NCI-H774 (cell line): ENCODE measurements at regions not wholly inside any gene's neighbourhood (a gene's known extent, or its start where the extent isn't known, plus 50 kb on each side); places are given as distances from the start of the nearest gene placed in this dataset.

Experiments
- DNase-seq: peaks from one replicate; lab custom pipeline; 2025; lab: John Stamatoyannopoulos, UW

GRCh38 chr2:59674100-59674499, 879.4 kb downstream of the BCL11A start:
- DNase-seq, result no peak

- no peak for DNase-seq
These were observed 888.4 kb downstream of the BCL11A start for GRCh38 chr2:59665021-59665420.

DNA sequence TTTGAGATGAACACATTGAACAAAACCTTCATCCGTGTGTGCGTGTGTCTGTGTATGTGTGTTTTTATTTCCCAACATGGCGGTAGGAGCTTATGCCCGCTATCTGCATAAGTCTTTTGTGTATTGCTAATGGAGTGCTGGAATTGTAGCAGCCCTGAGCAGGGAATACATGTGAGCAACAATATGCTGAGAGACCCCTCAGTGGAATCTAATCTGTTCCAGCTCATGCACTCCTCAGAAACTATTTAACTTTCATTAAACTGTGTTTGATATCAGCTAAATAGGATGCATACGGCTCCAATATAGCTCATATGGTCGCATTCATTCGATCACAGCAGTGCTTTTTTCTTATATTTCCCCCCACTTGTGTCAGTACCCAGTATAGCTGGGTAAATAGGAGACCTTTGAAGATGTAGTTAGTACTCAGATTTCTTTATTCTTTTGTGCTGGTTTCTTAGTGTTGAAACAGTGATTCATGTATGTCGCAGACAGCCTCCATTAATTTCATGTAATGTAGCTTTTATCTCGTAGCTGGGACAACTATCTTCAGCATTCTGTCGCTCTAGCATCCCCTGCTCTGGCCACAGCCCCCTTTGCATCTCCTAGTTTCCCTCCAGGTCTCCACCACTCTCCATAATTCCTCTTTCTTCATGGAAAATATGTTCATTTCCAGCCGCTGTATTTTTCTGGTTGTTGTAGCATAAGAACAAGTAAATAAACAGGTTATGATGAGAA, 891.2 kb downstream of the BCL11A start:
- no peak for DNase-seq

DNA sequence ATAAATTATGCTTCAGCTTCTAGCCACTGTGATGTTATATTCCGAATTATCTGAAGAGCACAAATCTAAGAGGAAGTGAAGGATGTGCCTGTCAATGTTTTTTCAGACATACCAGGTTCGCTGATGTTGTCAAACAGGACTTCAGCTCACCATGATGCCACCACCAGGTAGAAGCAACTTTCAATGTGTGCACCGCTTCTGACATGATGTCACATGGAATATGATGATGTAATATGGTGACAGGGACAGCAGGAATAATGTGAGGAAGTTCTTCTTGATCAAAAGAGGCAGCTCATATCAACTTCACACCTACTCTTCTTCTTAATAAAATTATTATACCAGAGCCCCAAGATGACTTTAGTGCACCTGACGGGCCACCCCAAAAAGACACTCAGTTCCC, 893.2 kb downstream of the BCL11A start:
- no peak for DNase-seq

DNA sequence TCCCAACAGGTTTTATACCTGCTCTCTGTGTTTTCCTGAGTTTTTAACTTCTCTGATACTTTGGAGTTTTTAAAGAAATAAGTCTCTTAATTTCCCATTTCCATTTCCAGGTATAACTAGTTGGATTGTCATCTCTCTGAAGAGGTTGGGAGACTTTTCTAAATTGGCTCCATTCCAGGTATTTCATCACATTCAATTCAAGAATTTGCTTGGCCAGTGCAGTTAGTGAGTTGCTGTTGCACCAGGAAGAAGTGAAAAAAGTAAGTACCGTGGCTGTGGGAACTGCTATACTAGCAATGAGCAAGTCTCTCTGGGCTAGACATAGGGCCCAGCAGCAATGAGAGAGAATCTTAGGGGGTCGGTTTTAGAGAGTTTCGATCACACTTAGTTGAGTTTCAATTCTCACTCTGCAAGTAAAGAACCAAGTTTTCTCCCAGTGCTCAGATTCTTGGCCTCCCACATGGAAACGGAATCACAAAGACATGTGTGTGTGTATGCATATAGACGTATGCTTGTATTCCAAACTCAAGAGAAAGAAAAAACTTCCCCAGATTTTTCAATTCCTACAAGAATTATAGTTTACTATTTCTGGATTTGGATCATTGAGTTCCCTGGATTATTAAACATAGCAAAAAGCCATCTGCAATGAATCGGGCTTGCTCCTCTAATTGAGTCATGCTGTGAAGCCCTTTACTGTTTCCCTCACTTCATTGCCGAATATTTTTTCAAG, 894.4 kb downstream of the BCL11A start:
- no peak for DNase-seq

DNA sequence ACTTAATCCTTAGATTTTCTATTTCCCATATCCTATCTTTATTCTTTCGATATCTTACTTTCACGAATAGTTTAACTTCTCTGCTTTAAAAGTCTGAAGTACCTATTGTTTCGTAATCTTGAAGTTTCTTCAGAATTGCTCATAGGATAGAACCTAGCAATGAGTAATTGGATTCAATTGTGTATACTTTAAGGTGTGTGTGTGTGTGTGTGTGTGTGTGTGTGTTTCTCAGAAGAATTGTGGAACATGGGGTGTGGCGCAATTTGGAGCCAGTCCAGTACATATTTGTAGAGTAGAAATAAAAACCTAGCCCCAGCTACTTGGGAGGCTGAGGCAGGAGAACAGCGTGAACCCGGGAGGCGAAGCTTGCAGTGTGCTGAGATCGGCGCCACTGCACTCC, 897.6 kb downstream of the BCL11A start:
- no peak for DNase-seq

- no peak for DNase-seq
These were observed 898.7 kb downstream of the BCL11A start for GRCh38 chr2:59654710-59655109.

DNA sequence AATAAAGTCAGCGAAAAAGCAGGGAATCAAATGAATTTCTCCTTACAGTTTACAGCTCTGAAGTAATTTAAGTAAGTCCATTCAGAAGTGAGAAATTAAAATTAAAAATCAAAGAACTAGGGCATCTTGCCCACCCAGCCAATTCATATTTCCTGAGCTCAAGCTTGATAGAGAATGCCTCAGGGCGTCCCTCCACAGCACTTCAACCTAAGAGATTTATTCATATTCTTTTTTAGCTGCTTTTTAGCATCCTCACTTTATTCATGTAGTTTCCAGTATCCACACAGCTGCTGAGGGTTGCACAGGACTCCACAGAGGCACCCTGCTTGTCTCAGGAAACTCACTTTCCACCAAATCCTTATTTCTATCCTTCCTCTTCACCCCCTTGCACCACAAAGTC, 900.3 kb downstream of the BCL11A start:
- no peak for DNase-seq

DNA sequence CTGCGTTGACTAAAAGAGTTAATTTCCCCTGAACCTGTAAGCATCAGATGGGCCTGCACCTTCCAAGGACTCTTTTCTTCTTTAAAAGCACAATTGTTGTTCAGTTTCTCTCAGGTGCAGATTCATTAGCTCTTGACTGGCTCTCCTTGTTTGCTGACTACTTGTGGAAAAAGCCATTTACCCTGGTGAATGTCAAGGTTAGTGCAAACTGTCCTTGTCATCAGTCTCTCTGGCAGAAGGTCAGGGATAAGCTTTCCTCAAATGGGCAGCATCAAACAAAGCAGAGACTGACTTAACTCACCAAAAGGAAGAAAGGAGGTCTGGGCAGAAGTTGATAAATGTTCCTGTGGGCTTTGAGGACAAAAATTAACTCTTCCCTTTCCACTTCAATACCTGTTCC, 922.7 kb downstream of the BCL11A start:
- no peak for DNase-seq

- no peak for DNase-seq
These were observed 925.9 kb downstream of the BCL11A start for GRCh38 chr2:59627599-59627998.

GRCh38 chr2:59622599-59623308, 930.7 kb downstream of the BCL11A start:
- DNase-seq, result no peak

- DNase-seq, result no peak
These were observed 949.3 kb downstream of the BCL11A start for GRCh38 chr2:59604123-59604522.

DNA sequence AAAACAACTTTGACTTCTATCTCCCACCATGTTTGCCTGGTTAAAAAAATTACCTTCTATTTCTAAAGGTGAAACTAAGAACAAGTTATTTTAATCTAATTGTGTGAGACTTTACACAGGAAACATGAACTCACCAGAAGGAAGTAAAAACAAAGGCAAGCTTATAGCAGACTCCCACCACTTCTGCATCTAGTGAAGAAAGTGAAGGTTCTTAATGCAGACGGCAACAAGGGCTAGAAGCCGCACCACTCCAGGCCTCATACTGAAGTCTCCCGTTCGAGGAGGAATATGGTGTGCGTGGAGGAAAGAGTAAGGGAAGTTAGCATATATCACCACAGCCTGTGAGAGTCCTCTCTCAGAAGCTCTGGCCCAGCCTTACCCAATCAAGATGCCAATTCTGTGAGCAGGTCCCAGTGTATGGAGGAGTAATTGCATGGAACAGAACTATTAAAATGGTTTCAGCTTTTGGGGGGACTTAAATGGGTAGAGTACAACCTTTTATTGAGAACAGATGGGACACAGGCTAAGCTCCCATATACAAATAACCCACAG, 958.7 kb downstream of the BCL11A start:
- no peak for DNase-seq

DNA sequence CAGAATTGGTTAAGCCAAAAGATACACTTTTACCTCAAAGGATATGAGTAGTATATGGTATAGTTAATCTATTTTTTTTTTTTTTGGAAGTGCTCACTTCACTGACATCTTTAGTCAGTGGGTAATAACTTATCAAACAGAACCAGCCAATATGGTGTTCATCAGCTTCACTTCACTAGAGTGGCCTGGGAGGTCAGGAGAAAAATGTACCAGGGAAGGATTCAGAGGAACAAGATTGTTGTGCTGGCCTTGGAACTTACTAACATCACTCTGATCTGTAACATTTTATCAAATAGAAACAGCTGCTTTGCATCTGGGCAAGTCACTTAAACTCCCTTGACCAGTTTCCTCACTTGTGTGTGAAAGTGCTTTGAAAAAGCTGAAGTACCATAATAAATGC, 962.7 kb downstream of the BCL11A start:
- DNase-seq, result no peak

- DNase-seq, result no peak
These were observed 963.6 kb downstream of the BCL11A start for GRCh38 chr2:59589881-59590280.

GRCh38 chr2:59588286-59588685, 965.2 kb downstream of the BCL11A start:
- DNase-seq, result no peak

- no peak for DNase-seq
These were observed 967.3 kb downstream of the BCL11A start for GRCh38 chr2:59586176-59586575.

- DNase-seq, result peak; percentile 23
These were observed 967.8 kb downstream of the BCL11A start for GRCh38 chr2:59585655-59586054.

DNA sequence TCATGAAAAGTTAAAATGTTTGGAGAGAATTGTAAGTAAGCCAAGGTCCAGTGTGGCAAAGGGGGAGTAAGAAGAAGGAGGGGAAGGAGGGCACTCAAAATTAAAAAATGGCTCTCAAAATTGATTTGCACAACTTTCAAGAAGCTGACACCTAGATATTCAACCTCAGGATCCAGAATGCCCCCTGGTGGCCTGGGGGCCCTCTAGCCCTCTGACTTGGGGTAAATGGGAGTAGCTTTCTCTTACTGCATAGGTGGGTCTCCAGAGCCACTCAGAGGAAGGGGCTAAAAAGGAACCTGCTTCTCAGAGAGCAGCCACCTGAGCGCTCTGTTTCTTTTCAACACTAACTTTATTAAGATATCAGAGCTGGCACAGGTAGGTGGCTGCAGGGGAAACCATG, 968.5 kb downstream of the BCL11A start:
- no peak for DNase-seq

DNA sequence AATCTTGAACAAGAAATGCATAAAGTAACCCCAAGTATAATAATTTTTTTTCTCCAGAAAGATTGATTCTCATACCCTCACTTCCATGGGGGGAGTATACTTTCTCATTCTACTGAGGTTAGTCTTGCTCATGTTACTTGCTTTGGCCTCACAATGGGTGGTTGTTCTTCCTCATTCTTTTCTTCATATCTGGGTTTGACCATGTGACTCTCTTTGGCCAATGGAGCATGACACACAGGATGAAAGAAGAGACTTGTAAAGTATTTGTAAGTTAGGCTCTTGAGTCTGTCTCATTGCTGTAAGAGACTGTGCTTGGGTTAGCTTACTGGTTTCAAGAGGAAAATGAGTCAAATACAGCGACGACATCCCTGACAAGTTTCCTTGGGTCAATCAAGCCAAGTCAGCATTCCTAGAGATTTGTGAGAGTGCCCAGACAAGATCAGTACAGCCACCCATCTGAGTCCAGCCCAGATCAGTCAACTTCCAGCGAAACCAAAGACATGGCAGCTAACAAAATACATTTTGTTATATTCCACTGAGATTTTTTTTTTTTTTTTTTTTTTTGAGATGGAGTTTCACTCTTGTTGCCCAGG, 970.2 kb downstream of the BCL11A start:
- no peak for DNase-seq

- no peak for DNase-seq
These were observed 975.1 kb downstream of the BCL11A start for GRCh38 chr2:59578349-59578748.

- DNase-seq, result no peak
These were observed 978.3 kb downstream of the BCL11A start for GRCh38 chr2:59575191-59575590.
